ENCODE measurements at regions not wholly inside any gene's neighbourhood (a gene's known extent, or its start where the extent isn't known, plus 50 kb on each side); places are given as distances from the start of the nearest gene placed in this dataset.

DNA sequence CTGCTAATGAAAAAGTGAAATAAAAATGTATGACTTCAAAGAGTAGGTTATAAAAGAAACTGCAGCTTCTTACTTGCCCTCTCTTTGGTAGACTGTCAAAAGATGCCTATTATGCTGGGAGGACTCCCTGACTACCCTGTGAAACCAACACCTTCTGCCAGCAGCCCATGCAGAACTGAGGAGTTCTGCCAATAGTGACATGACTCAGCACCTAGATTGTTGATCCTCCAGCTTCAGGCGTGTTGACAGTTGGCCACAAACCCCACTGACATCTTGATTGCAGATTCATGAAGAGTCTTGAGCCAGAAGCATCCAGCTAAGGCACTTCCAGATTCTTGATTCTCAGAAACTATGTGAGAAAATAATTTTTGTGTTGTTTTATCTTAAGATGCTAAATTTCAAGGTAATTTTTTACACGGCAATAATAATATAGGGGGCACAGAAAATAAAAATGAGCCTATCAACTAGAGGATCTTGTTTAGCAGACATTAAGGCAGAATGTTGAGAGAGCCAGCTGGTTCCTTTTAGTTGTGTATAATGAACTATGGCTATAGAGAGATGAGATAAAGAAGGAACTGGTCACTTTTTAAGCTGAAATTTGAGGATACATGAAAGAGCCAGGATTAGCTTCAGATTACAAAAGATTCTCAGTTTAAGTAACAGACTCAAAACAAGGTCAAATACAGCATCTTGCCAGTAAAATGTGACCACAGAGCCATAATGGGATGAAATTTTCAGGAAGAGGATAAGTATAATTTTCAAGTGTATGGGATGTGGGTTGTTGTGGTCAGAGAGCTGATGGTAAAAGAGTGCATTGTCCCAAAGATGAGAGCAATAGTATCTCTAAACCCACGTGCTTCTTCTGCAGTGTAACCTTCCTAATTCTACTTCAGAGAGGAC, 588.7 kb upstream of the CBLB start:
- TF ChIP-seq POLR2A (IDR thresholded peaks at IDR 0.05) = no peak
- TF ChIP-seq, protein P1, sequence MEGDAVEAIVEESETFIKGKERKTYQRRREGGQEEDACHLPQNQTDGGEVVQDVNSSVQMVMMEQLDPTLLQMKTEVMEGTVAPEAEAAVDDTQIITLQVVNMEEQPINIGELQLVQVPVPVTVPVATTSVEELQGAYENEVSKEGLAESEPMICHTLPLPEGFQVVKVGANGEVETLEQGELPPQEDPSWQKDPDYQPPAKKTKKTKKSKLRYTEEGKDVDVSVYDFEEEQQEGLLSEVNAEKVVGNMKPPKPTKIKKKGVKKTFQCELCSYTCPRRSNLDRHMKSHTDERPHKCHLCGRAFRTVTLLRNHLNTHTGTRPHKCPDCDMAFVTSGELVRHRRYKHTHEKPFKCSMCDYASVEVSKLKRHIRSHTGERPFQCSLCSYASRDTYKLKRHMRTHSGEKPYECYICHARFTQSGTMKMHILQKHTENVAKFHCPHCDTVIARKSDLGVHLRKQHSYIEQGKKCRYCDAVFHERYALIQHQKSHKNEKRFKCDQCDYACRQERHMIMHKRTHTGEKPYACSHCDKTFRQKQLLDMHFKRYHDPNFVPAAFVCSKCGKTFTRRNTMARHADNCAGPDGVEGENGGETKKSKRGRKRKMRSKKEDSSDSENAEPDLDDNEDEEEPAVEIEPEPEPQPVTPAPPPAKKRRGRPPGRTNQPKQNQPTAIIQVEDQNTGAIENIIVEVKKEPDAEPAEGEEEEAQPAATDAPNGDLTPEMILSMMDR (IDR thresholded peaks at IDR 0.05) = no peak
